HG02798 (cell line): ENCODE measurements at regions not wholly inside any gene's neighbourhood (a gene's known extent, or its start where the extent isn't known, plus 50 kb on each side); places are given as distances from the start of the nearest gene placed in this dataset.
A peak's percentile ranks its signal among the peaks of the same experiment; 100 is the strongest.

Source experiments
- ATAC-seq: cut with Tn5 transposase; IDR thresholded peaks from one replicate; pipeline ENCODE4 v1.9.1; 2021; ENCODE audit warnings: mild to moderate bottlenecking; ENCODE audit not compliant: unreplicated experiment, poor library complexity

DNA sequence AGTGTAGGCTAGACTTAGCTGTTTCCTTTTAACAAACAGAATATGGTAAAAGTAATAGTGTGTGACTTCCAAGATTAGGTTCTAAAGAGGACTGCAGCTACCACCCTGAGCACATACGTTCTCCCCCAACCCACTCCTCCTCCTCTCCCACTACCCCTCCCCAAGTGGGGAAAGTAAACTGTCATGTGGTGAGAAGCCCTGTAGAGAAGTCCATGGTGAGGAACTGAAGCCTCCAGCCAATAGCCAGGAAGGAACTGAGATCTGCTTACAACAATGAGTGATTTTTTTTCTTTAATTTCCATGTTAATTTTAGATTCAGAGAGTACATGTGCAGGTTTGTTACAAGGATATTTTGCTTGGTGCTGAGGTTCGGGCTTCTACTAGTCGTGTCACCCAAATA is 57.0 kb upstream of the EGLN3 start:
- ATAC-seq: no peak

DNA sequence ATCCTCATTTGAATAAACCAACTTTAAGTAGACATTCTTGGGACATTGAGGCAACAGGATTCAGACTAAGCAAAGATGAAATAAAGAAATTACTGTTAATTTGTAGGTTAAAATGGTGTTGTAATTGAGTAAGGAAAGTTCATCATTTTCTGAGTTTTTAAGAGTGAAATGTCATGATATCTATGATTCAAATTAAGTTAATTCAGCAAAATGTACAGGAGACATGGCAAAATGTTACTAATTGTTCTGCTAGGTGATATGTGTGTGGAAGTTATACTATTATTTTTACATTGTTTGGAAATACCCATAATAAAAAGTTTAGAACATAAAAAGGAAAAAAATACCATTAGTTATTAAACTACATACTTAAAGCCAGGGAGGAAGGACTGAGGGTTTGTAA is 55.0 kb upstream of the EGLN3 start:
- no peak for ATAC-seq

DNA sequence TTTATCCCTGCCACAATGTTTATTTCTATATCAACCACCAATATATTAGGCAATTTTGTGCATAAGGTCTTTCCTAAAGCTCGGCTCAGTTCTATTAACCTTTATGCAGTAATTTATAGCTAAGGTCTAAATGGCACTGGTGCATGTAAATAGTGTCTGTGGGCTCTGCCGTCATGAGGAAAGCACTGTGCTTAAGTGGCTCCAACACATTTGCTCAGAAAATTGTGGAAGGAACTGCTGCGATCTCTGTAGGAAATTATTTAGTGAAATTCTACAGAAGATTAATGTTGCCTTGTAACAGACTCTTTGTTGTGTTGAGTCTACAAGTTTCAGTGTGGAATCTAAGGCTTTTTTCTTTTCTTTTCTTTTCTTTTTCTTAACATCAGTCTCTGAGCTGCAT is 54.0 kb upstream of the EGLN3 start:
- ATAC-seq: no peak

DNA sequence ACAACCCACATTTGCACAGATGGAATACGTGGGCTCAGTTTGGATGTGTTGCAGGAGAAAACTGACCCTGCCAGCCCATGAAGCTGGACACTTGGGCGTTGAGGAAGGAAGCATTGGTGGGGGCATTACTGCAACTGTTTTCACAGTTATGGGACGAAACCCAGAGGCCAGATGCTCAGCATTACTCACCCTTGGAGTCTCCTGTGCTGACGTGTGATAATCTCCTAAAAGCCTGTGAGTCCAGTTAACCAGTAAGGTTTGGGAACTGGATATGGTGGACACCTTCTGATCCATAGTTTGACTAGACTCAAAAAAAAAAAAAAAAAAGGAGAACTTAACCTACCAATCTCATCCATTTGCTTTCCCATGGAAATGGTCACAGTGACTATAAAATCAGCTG is 52.8 kb upstream of the EGLN3 start:
- ATAC-seq: peak; percentile 26

DNA sequence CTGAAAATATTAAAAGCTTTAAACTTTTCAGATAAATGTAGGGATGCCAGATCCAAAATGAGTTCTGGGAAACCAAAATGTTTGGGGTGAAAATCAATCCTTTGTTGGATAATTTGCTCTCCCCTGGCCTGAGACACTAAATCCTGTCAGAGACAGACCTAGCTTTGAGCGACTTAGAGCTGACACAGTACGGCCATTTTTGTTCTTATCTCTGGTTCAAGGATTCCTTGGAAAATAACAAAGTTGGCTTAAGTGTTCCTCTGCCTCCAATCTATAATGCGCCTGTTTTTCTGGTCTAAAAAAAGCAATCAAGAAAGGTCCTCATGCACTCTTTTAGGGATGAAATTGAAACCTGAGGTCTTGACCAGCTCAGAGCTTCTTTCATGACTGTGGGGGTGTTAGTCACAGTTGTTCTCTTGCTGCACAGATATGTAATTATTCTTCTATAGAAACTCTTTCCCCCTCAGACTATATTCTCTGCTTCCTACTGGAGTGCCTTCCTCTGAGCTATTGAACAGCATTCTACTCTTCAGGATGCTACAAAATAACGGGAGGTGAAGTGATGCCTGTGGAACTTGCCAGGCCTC is 52.3 kb upstream of the EGLN3 start:
- ATAC-seq: peak; percentile 62
